Activated CD4-positive, alpha-beta T cell treated with anti-CD3 and anti-CD28 coated beads, Interleukin-2, Interleukin-6, amounts not matched to agents 100 ng/mL and 50 ng/mL, durations not matched to agents 16 hours and 8 hours (primary cell): ENCODE measurements at regions not wholly inside any gene's neighbourhood (a gene's known extent, or its start where the extent isn't known, plus 50 kb on each side); places are given as distances from the start of the nearest gene placed in this dataset.
"Not testable (repeated sequence)": the region's sequence is repeated elsewhere in the genome, so short reads cannot be mapped to it uniquely, and the experiment has no call there.

Source experiments
- DNase-seq: peaks from one replicate; pipeline ENCODE4 v3.0.0-alpha.2; 2020

GRCh38 chr1:100629391-100629790 is 90.2 kb upstream of the VCAM1 start:
- no peak for DNase-seq

- DNase-seq, result no peak
These were observed 88.5 kb upstream of the VCAM1 start for GRCh38 chr1:100631015-100631551.

- no peak for DNase-seq
These were observed 76.7 kb upstream of the VCAM1 start for GRCh38 chr1:100642826-100643225.

GRCh38 chr1:100643471-100644196 is 75.9 kb upstream of the VCAM1 start:
- DNase-seq, result no peak

- no peak for DNase-seq
These were observed 73.5 kb upstream of the VCAM1 start for GRCh38 chr1:100646001-100646400.

- no peak for DNase-seq
These were observed 70.4 kb upstream of the VCAM1 start for GRCh38 chr1:100649146-100649545.

GRCh38 chr1:100657876-100658715 is 61.4 kb upstream of the VCAM1 start:
- no peak for DNase-seq

GRCh38 chr1:100658716-100659026 is 60.9 kb upstream of the VCAM1 start:
- no peak for DNase-seq

GRCh38 chr1:100661176-100661575 is 58.4 kb upstream of the VCAM1 start:
- DNase-seq, result no peak

- DNase-seq, result not testable (repeated sequence)
These were observed 51.0 kb upstream of the VCAM1 start for GRCh38 chr1:100668494-100668893.
